ENCODE measurements at regions not wholly inside any gene's neighbourhood (a gene's known extent, or its start where the extent isn't known, plus 50 kb on each side); places are given as distances from the start of the nearest gene placed in this dataset.

- DNase-seq = no peak
These were observed 511.1 kb downstream of the TENT5A start for GRCh38 chr6:81241126-81242041.

GRCh38 chr6:81238390-81238789, 514.1 kb downstream of the TENT5A start:
- ATAC-seq = no peak
- no peak for DNase-seq

More at GRCh38 chr6:81241126-81242041, 511.1 kb downstream of the TENT5A start:
- no peak for ATAC-seq

- DNase-seq (no peak), ATAC-seq (no peak)
These were observed 515.3 kb downstream of the TENT5A start for GRCh38 chr6:81237226-81237625.

- no peak for ATAC-seq
- DNase-seq = no peak
These were observed 517.0 kb downstream of the TENT5A start for GRCh38 chr6:81235512-81235911.

GRCh38 chr6:81233990-81234389, 518.5 kb downstream of the TENT5A start:
- no peak for DNase-seq
- ATAC-seq = no peak

DNA sequence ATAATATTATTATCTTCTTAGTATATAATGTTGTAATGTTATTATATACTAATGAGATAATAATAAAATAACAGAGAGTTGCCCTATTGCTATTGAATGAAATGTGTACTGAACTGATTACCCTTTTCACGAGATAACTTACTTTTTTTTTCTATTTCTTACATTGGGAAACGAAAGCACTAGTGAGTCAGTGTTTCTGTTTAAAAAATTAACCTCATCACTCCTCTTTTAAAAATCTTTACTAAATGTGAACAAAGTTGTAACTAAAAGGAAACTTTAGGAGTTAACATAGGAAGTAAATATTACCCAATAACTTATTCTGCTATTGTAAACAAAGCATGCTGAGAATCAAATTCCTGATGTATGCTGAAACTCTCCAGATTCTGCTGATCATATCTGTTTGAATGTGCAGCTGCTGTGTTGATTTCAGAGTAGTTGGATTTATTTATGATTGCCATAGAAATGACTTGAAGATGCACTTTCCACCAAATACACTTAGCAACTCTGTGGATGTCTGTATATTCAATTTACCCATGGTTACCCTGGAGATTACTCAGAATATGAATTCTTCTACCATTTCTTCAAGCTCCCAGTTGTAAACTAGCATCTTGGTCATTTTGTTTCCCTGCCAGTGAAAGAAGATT, 523.4 kb downstream of the TENT5A start:
- ATAC-seq (no peak), DNase-seq (no peak)

DNA sequence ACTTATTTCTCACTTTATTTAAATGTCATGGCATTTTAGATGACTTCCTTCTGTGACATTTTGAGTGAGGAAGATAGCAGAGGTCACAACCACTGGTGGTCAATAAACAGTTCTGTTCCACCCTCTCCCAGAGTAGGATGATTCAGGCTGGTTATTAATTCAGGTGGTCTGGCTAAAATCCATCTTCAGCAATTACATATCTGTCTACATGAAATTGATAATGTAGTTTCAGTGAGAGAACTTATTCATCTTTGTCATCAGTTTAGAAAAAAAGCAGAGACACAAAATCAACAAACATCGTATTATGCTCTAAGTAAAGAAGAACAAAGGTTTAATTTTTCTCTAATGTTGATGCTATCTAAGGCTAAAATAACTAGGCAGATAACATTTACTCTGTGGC, 525.5 kb downstream of the TENT5A start:
- no peak for ATAC-seq

DNA sequence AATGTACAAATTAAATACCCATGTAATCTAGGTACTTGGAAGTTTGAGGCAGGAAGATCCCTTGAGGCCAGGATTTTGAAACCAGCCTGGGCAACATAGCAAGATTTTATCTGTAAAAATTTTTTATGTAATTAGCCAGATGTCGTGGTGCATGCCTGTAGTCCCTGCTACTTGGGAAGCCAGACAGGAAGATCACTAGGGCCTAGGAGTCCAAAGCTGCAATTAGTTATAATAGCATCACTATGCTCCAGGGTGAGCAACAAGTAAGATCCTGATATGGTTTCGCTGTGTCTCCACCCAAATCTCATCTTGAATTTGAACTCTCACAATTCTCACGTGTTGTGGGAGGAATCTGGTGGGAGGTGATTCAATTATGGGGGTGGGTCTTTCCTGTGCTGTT, 535.8 kb downstream of the TENT5A start:
- ATAC-seq (no peak), DNase-seq (no peak)

More for the DNA sequence above, 525.5 kb downstream of the TENT5A start:
- DNase-seq = no peak

DNA sequence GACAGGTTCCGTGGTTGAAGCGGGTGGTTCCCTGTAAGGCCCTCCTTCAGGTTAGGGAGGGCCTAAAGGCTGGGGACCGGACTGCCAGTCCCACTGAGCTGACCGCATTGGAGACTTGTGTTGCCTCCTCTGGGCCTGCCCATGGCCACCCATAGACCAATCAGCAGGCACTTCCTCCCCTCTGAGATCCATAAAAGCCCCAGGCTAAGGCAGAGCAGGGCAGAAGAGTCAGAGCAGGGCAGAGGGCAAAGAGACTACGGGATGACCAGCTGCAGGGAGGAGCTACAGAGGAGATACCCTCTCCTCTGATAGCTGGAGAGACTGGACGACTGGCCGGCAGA, 537.4 kb downstream of the TENT5A start:
- DNase-seq (no peak), ATAC-seq (no peak)

DNA sequence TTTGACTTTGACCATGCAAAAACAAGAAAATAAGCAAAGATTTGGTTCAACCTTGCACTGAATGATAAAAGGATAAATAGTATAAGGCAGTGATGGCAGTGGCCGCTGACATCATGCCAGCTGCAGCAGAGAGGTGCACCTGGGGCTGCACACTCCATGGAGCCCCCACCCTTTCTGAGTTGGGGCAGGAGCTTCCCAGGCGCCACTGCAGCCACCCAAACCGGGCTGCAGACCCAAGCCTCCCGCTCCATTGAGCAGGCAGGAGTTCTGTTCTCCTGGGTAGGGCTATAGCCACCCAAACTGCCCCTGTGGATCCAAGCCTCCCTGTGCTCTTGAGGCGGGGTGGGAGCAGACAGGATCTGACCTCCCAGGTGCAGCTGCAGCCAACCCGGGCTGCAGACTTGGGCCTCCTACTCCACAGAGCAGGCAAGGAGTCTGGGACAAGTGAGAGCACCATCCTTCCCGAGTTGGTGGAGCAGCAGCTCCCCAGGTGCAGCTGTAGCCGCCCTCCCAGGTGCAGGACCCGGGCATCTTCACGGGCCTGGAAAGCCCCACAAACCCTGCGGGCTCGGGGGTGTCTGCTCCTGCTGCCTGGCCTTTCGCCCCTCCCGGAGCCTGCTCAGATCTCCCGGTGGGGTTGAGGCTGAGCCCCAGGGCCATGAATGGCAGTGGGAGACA, 537.9 kb downstream of the TENT5A start:
- no peak for DNase-seq
- no peak for ATAC-seq

- ATAC-seq (no peak), DNase-seq (no peak)
These were observed 547.8 kb downstream of the TENT5A start for GRCh38 chr6:81204731-81205130.

GRCh38 chr6:81194374-81194773, 558.1 kb downstream of the TENT5A start:
- ATAC-seq (no peak), DNase-seq (no peak)

DNA sequence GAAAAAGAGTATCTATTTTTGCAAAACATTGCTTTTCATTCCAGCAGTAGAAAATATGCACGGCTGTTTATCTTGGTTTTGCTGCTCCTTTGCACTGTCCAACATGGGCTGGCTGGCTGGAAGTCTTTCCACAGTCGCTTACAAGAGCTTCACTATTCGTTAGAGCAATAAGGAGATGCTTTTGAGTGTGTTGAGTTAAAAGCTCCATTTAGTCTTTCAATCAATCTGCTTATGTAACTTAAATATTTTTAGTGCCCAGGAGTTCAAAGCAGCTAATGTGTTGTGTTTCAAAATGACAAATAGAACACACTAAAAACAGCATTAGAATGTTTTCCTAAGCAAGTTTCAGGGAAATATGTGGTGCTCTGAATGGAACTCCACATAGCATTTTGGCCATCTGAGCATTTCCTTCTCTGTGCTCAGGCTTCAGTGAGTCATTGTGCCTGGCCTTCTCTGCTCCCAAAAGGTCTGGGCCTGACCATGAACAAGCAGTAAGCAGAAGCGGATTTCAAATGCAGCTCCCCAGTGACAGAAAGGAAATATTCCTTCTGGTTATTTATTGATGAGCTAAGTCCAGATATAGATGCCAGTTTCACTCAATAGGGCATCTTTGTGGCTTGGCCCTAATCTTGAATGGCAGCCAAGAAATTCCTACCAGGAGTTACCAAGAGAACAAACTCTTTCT, 580.3 kb downstream of the TENT5A start:
- DNase-seq = no peak
- no peak for ATAC-seq

GRCh38 chr6:81169166-81169565, 583.3 kb downstream of the TENT5A start:
- DNase-seq (no peak), ATAC-seq (no peak)

DNA sequence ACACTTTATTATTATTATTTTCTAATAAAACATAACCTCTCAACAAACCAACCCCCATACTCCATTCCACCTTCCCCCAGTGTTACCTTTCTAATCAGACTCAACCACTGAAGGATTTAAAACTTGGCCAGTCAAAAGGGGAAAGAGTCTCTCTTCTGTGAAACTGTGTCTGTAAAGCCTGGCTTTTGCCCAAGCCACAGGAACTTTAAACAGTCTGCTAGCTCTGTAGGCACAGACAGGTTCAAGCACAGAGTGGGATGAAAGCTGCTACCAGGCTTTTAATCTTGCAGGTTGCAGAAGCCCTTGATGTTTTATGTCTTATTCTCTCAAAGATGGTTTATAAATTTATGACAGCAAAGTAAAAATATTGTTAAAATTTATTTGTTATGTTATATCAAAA, 585.7 kb downstream of the TENT5A start:
- ATAC-seq (no peak), DNase-seq (no peak)

DNA sequence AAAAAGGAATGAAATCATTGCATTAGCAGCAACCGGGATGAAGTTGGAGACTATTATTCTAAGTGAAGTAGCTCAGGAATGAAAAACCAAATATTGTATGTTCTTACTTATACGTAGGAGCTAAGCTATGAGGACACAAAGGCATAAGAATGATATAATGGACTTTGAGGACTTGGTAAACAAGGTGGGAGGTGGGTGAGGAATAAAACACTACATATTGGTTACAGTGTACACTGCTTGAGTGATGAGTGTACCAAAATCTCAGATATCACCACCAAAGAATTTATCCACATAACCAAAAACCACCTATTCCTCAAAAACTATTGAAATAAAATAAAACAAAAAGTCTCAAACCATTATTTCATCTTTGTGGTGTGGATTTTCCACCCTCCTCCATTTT, 593.5 kb downstream of the TENT5A start:
- DNase-seq (no peak), ATAC-seq (no peak)

GRCh38 chr6:81148751-81149150, 603.7 kb downstream of the TENT5A start:
- ATAC-seq = no peak
- no peak for DNase-seq

DNA sequence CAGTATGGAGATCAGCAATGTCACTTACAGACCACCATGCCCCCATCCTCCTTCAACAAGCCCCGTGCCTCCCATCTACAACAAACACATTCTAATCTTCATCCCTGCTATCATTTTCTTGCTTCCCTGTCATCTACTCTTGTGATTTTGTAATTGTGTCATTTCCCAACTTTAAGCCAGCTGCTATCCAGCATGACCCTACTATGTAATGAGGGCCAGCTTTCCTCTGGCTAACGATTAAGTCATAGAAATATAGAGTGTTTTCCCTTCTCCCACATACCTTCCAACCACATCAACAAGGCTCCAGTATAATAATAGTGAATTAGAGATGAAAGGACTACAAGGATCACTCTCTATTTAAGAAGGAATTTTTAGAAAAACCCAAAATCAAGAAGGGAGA, 607.0 kb downstream of the TENT5A start:
- no peak for ATAC-seq
- no peak for DNase-seq

DNA sequence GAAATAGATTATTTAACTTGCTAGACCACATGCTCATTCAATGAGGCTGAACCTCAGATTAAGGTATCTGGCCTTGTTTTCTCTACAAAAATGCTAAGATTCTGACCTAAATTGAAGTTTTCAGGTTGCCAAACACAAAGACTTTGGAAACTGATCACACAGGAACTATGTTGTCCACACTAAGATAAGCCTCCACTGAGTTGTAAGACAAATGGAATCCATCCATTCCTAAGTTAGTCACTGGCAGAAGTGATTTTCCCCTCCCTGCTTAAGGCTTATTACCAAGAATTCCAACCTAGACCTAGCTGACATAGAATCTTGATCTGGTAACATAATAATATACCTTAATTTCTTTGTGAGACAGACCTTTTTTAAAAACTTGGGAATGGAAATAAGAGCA, 608.1 kb downstream of the TENT5A start:
- ATAC-seq (no peak), DNase-seq (no peak)

DNA sequence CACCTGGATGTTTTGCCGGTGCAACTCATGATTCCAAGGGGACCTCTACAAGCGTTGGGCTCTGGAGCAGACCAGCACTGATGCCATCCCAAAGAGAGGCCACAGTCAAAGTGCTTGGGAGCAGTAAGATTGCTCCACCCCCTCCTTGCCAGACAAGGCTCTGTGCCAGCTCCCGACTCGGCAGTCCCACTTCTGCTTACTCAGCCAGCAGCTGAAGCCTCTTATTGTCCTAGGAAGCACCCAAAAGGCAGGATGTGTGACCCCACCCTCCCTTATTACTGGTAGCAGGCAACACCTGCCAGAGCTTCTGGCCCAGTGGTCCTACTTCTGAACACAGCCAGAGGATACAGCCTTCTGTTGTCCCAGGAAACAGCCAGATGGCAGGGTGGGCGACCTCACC, 614.2 kb downstream of the TENT5A start:
- no peak for DNase-seq

DNA sequence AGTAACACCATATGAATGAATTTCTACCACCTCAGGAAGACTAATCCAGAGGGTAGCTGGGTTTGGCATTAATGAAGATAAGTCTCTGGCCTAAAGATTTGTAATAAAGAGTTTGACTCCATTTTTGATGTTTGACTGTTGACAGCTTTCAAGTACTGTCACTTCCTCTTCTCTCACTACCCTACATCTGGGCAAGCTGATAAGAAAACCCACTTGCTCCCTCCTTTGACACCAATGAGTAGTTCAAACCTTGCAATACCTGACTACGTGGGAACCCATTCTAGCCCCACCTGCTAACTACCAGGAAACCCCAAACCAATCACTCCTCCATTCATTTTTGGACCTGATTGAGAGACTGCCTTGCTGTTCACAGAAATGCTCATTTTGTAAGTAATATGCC, 621.5 kb downstream of the TENT5A start:
- ATAC-seq (no peak), DNase-seq (no peak)

More for the DNA sequence above, 614.2 kb downstream of the TENT5A start:
- no peak for ATAC-seq

GRCh38 chr6:81130061-81130460, 622.4 kb downstream of the TENT5A start:
- no peak for ATAC-seq
- DNase-seq = no peak

DNA sequence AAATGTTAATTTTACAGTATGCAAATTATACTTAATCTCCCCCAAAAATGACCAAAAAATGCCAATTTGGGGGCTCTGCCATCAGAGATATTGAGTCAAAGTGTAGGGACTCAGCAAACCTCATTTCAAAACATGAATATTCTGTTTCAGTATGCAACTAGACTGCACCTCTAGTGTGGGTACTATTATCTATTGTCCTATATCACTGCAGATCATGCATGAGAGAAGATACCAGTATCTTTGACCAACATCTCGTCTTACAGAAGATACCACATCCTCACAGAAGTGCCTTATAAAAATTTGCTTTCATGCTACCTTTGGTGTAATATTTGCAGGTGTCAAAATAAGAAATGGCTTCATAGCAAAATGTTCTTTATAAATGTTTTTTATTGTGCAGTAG, 623.8 kb downstream of the TENT5A start:
- no peak for DNase-seq
- ATAC-seq = no peak
